Stimulated activated naive B cell treated with anti-CD40 and anti-IgM and Interleukin-4, amounts not matched to agents 10 μg/mL and 1 μg/mL and 100 μg/mL, for 72 hours (primary cell): ENCODE measurements at regions not wholly inside any gene's neighbourhood (a gene's known extent, or its start where the extent isn't known, plus 50 kb on each side); places are given as distances from the start of the nearest gene placed in this dataset.

Source experiments
- ATAC-seq, 2 donors: fragments of 150-1000 bp; cut with Tn5 transposase; replicated peaks; 2 replicates each; pipeline ENCODE4 v1.10.0; 2021; ENCODE audit warnings: moderate library complexity in 1 of 2
- DNase-seq: peaks from one replicate; pipeline ENCODE4 v3.0.0; 2021
- H3K27ac Mint-ChIP-seq: one replicate; pipeline ENCODE4 v1.8.0; 2022; ENCODE audit warnings: mild to moderate bottlenecking, mixed read lengths
- H3K27me3 Mint-ChIP-seq, 2 donors: one replicate each; pipeline ENCODE4 v1.8.0; 2022; ENCODE audit warnings: mixed read lengths in 2 of 2
- H3K36me3 Mint-ChIP-seq, 2 donors: one replicate each; pipeline ENCODE4 v1.8.0; 2022; ENCODE audit warnings: mixed read lengths in 2 of 2, mild to moderate bottlenecking in 1 of 2
- H3K4me1 Mint-ChIP-seq, 2 donors: one replicate each; pipeline ENCODE4 v1.8.0; 2022; ENCODE audit warnings: mixed read lengths in 2 of 2, mild to moderate bottlenecking in 1 of 2
- H3K4me3 Mint-ChIP-seq, 2 donors: one replicate each; pipeline ENCODE4 v1.8.0; 2022; ENCODE audit warnings: mild to moderate bottlenecking in 2 of 2, mixed read lengths in 2 of 2, moderate library complexity in 1 of 2
- H3K9me3 Mint-ChIP-seq, 2 donors: one replicate each; pipeline ENCODE4 v1.8.0; 2022; ENCODE audit warnings: mixed read lengths in 2 of 2, mild to moderate bottlenecking in 1 of 2

DNA sequence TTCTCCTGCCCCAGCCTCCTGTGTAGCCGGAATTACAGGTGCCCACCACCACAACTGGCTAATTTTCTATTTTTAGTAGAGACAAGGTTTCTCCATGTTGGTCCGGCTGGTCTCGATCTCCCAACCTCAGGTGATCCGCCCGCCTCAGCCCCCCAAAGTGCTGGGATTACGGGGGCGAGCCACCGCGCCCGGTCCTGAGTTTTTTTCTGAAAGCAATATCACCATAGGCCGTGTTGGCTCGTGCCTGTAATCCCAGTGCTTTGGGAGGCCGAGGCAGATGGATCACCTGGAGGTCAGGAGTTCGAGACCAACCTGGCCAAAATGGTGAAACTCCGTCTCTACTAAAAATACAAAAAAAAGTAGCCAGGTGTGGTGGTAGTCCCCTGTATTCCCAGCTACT, 136.3 kb upstream of the TECRL start:
- Mint-ChIP-seq H3K9me3 (no peaks in the 10 kb centered on the region), H3K27me3 (no peaks in the 10 kb centered on the region)

DNA sequence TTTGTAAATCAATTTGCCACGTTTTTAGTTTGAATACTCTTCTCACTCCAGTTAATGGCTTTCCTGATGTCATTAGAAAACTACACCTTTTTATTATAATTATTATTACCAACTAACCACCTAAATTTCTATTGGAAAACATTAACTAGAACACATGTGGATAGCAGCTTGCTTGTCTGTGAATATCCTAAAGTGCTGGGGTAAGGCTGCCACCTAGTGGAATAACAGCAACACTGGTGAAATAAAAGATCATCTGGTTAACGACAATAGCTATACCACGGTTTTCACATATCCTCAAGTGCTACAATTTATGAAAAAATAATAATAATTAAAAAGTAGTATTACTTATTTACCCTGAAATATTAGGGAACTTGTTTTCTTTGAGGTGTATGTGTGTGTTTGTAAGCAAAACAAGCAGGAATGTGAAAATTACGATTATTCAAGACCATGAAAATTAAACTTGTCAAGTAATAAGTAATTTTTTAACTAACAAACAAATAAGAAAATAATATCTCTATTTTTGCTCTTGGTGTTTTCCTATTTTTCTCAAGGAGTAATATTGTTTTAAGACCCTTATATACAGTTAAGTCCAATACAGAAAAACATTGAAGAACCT, 130.1 kb upstream of the TECRL start:
- ATAC-seq (peak; percentile 67 to 71), DNase-seq (peak; percentile 9)
- Mint-ChIP-seq H3K9me3 (no peaks in the 10 kb centered on the region), H3K36me3 (no peaks in the 10 kb centered on the region), H3K4me3 (no peak overlapping the region), H3K27ac (no peak overlapping the region), H3K4me1 (no peaks in the 10 kb centered on the region), H3K27me3 (no peaks in the 10 kb centered on the region)

More for the DNA sequence above, 136.3 kb upstream of the TECRL start:
- no peak overlapping the region for H3K27ac Mint-ChIP-seq
- H3K4me3 Mint-ChIP-seq: no peak overlapping the region
- ATAC-seq (no peak), DNase-seq (no peak)
- H3K36me3 Mint-ChIP-seq: no peaks in the 10 kb centered on the region
- H3K4me1 Mint-ChIP-seq: no peaks in the 10 kb centered on the region

GRCh38 chr4:64538219-64538618, 129.0 kb upstream of the TECRL start:
- Mint-ChIP-seq H3K27ac (no peak overlapping the region), H3K9me3 (no peaks in the 10 kb centered on the region), H3K27me3 (no peaks in the 10 kb centered on the region), H3K4me1 (no peaks in the 10 kb centered on the region), H3K4me3 (no peak overlapping the region), H3K36me3 (no peaks in the 10 kb centered on the region)
- DNase-seq (no peak), ATAC-seq (no peak)

DNA sequence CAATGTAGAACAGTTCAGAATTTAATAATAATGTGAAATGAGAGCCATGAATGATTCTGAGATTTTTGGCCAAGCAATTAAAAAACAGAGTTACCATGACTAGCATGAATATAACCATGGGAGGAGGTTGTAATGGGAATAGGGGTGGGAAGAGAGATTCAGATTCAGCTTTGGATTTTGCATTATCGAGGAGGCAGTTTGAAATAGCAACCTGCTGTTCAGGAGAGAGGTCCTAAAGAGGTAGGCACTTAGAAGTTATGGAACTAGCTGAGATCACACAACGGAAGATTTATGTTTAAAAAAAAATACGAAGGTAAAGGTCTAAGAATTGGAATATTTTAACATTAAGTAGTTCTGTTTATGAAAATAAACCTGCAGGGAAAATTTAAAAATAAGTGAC, 124.4 kb upstream of the TECRL start:
- Mint-ChIP-seq H3K9me3 (no peaks in the 10 kb centered on the region), H3K4me3 (no peak overlapping the region), H3K36me3 (no peaks in the 10 kb centered on the region), H3K4me1 (no peaks in the 10 kb centered on the region), H3K27ac (no peak overlapping the region), H3K27me3 (no peaks in the 10 kb centered on the region)
- DNase-seq (no peak), ATAC-seq (no peak)

DNA sequence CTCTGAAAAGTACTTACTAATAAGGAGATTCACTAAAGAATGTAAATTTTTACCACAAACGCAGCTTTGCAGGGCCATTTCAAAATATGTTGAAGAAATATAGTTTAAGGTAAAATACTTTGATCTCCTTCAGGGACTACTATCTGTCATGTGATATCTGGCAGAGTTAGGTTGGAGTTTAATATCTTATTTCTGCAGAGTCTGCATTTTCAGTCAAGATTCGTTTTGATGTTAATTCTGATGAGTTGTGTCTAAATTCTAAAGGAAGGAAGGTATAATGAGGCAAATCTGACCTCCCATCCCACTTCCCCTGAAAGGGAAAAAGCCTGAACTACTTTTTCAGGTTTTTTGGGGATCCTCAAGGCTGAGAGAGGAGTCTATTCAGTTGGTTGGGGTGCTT, 123.9 kb upstream of the TECRL start:
- Mint-ChIP-seq H3K36me3 (no peaks in the 10 kb centered on the region), H3K4me3 (no peak overlapping the region), H3K9me3 (no peaks in the 10 kb centered on the region), H3K27me3 (no peaks in the 10 kb centered on the region), H3K27ac (no peak overlapping the region), H3K4me1 (no peaks in the 10 kb centered on the region)
- no peak for ATAC-seq
- no peak for DNase-seq

GRCh38 chr4:64520421-64520820, 111.2 kb upstream of the TECRL start:
- Mint-ChIP-seq H3K4me3 (no peak overlapping the region), H3K4me1 (no peaks in the 10 kb centered on the region), H3K9me3 (peaks cover 2% of the 10 kb centered on the region in 2 donors), H3K27me3 (no peaks in the 10 kb centered on the region), H3K27ac (no peak overlapping the region), H3K36me3 (no peaks in the 10 kb centered on the region)
- ATAC-seq (no peak), DNase-seq (no peak)

GRCh38 chr4:64518600-64518999, 109.3 kb upstream of the TECRL start:
- Mint-ChIP-seq H3K36me3 (no peaks in the 10 kb centered on the region), H3K4me3 (no peak overlapping the region), H3K4me1 (no peaks in the 10 kb centered on the region), H3K9me3 (peaks cover 2% of the 10 kb centered on the region in 2 donors), H3K27me3 (no peaks in the 10 kb centered on the region), H3K27ac (no peak overlapping the region)
- DNase-seq (no peak), ATAC-seq (no peak)

GRCh38 chr4:64516176-64516575, 106.9 kb upstream of the TECRL start:
- Mint-ChIP-seq H3K4me1 (no peaks in the 10 kb centered on the region), H3K9me3 (peaks cover 0 to under 1% of the 10 kb centered on the region in 2 donors), H3K27me3 (no peaks in the 10 kb centered on the region), H3K36me3 (no peaks in the 10 kb centered on the region), H3K4me3 (no peak overlapping the region), H3K27ac (no peak overlapping the region)
- DNase-seq (no peak), ATAC-seq (no peak)

GRCh38 chr4:64508089-64508488, 98.8 kb upstream of the TECRL start:
- no peak for DNase-seq
- Mint-ChIP-seq H3K27me3 (no peaks in the 10 kb centered on the region), H3K36me3 (no peaks in the 10 kb centered on the region)

DNA sequence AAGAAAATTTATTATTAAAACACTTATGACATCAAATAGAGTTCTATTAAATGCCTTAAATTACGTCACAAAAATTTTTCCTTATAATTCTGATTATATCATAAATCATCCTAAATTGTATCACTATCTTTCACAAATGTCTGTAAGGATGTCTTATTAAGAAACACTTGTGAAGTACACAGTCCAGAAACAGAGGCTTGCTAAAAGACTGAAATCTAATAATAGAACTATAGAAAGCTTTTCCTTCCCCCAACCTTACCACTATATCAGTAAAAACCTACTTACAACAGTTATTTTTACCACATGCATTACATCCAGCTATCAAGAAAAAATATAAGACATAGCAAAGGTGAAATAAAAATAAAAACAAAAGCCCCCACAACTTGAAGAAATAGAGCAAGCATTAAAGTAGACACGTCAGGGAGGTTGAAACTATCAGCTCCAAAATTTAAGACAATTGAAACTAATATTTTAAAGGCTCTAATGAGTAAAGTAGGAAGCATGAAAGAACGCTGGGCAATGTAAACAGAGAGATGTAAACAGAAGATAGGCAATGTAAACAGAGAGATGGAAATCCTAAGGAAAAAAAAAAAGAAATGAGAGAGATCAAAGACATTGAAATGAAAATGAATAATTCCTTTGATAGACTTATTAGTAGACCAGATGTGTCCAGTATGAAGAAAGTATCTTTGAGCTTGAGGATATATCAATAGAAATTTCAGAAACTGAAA, 94.9 kb upstream of the TECRL start:
- Mint-ChIP-seq H3K9me3 (peaks cover 0 to 1% of the 10 kb centered on the region in 2 donors), H3K4me1 (no peaks in the 10 kb centered on the region), H3K36me3 (no peaks in the 10 kb centered on the region), H3K4me3 (no peak overlapping the region), H3K27me3 (no peaks in the 10 kb centered on the region), H3K27ac (no peak overlapping the region)
- ATAC-seq (no peak), DNase-seq (no peak)

More at GRCh38 chr4:64508089-64508488, 98.8 kb upstream of the TECRL start:
- no peak for ATAC-seq
- H3K4me1 Mint-ChIP-seq: no peaks in the 10 kb centered on the region
- no peak overlapping the region for H3K27ac Mint-ChIP-seq
- no peak overlapping the region for H3K4me3 Mint-ChIP-seq
- H3K9me3 Mint-ChIP-seq: peaks cover 0 to 3% of the 10 kb centered on the region in 2 donors

DNA sequence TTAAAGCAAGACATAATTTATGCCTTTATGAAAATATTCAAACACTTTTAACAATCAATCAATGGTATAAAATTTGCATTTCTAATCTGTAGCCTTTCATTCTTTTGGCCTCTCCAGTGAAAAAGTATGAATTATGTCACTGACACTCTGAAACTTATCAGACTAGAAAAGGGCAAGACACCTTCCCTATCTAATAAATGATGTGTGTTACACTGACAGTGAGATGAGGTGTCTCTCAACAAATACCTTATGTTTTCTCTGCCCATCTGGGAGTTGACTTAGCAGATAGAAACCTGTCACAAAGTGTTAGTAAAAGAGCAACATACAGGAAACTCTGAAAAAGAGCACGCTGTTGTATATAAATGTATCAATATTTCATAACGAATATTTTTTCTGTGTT, 94.2 kb upstream of the TECRL start:
- DNase-seq (no peak), ATAC-seq (no peak)
- Mint-ChIP-seq H3K4me1 (no peaks in the 10 kb centered on the region), H3K36me3 (no peaks in the 10 kb centered on the region), H3K27ac (no peak overlapping the region), H3K27me3 (no peaks in the 10 kb centered on the region), H3K9me3 (peaks cover 0 to 1% of the 10 kb centered on the region in 2 donors), H3K4me3 (no peak overlapping the region)

- H3K4me1 Mint-ChIP-seq: no peaks in the 10 kb centered on the region
- H3K9me3 Mint-ChIP-seq: no peaks in the 10 kb centered on the region
- H3K36me3 Mint-ChIP-seq: no peaks in the 10 kb centered on the region
- no peak overlapping the region for H3K4me3 Mint-ChIP-seq
- ATAC-seq: no peak
- H3K27me3 Mint-ChIP-seq: no peaks in the 10 kb centered on the region
- DNase-seq: no peak
- no peak overlapping the region for H3K27ac Mint-ChIP-seq
Measured at GRCh38 chr4:64497491-64497890, 88.2 kb upstream of the TECRL start.

- no peaks in the 10 kb centered on the region for H3K36me3 Mint-ChIP-seq
- H3K9me3 Mint-ChIP-seq: no peaks in the 10 kb centered on the region
- ATAC-seq: no peak
- DNase-seq: no peak
- no peak overlapping the region for H3K4me3 Mint-ChIP-seq
- no peaks in the 10 kb centered on the region for H3K27me3 Mint-ChIP-seq
- no peak overlapping the region for H3K27ac Mint-ChIP-seq
- no peaks in the 10 kb centered on the region for H3K4me1 Mint-ChIP-seq
Measured at GRCh38 chr4:64495946-64496345, 86.7 kb upstream of the TECRL start.

GRCh38 chr4:64489628-64490027, 80.4 kb upstream of the TECRL start:
- no peaks in the 10 kb centered on the region for H3K27me3 Mint-ChIP-seq
- ATAC-seq: no peak
- no peak overlapping the region for H3K4me3 Mint-ChIP-seq
- no peaks in the 10 kb centered on the region for H3K9me3 Mint-ChIP-seq
- DNase-seq: no peak
- no peaks in the 10 kb centered on the region for H3K36me3 Mint-ChIP-seq
- no peaks in the 10 kb centered on the region for H3K4me1 Mint-ChIP-seq
- H3K27ac Mint-ChIP-seq: no peak overlapping the region

- no peaks in the 10 kb centered on the region for H3K27me3 Mint-ChIP-seq
- no peak overlapping the region for H3K4me3 Mint-ChIP-seq
- peaks cover 0 to 1% of the 10 kb centered on the region in 2 donors for H3K9me3 Mint-ChIP-seq
- no peaks in the 10 kb centered on the region for H3K4me1 Mint-ChIP-seq
- no peak overlapping the region for H3K27ac Mint-ChIP-seq
- no peak for DNase-seq
- no peak for ATAC-seq
- H3K36me3 Mint-ChIP-seq: no peaks in the 10 kb centered on the region
Measured at GRCh38 chr4:64479338-64479737, 70.1 kb upstream of the TECRL start.
